ENCODE measurements at regions not wholly inside any gene's neighbourhood (a gene's known extent, or its start where the extent isn't known, plus 50 kb on each side); places are given as distances from the start of the nearest gene placed in this dataset.

- Histone ChIP-seq H3K4me1 (ENCODE audit: control insufficient read depth in 1 of 2, insufficient read depth in 1 of 2, low read depth in 1 of 2, low read length in 1 of 2) (peaks cover 0 to 3% of the 10 kb centered on the region in 2 experiments), H3K36me3 (no peaks in the 10 kb centered on the region), H3K9me3 (no peaks in the 10 kb centered on the region), H3K4me3 (ENCODE audit: low read depth in 1 of 2, low read length in 1 of 2) (no peak overlapping the region), H3K27me3 (no peaks in the 10 kb centered on the region), H3K27ac (no peak overlapping the region)
- no peak for TF ChIP-seq CTCF (IDR thresholded peaks at IDR 0.05)
Measured at GRCh38 chr3:30527186-30527585, 79.2 kb upstream of the TGFBR2 start.

GRCh38 chr3:30527720-30528119 is 78.7 kb upstream of the TGFBR2 start:
- no peak overlapping the region for H3K27ac ChIP-seq
- H3K9me3 ChIP-seq = no peaks in the 10 kb centered on the region
- H3K36me3 ChIP-seq = no peaks in the 10 kb centered on the region
- H3K4me3 ChIP-seq (ENCODE audit: low read depth in 1 of 2, low read length in 1 of 2) = no peak overlapping the region
- H3K4me1 ChIP-seq (ENCODE audit: control insufficient read depth in 1 of 2, insufficient read depth in 1 of 2, low read depth in 1 of 2, low read length in 1 of 2) = peaks cover 0 to 3% of the 10 kb centered on the region in 2 experiments
- H3K27me3 ChIP-seq = no peaks in the 10 kb centered on the region
- no peak for TF ChIP-seq CTCF (IDR thresholded peaks at IDR 0.05)

- TF ChIP-seq CTCF (IDR thresholded peaks at IDR 0.05) = no peak
- H3K4me1 ChIP-seq (ENCODE audit: control insufficient read depth in 1 of 2, insufficient read depth in 1 of 2, low read depth in 1 of 2, low read length in 1 of 2) = no peaks in the 10 kb centered on the region
- H3K4me3 ChIP-seq (ENCODE audit: low read depth in 1 of 2, low read length in 1 of 2) = no peak overlapping the region
- no peaks in the 10 kb centered on the region for H3K9me3 ChIP-seq
- no peak overlapping the region for H3K27ac ChIP-seq
- no peaks in the 10 kb centered on the region for H3K36me3 ChIP-seq
- H3K27me3 ChIP-seq = no peaks in the 10 kb centered on the region
Measured at GRCh38 chr3:30530084-30530483, 76.3 kb upstream of the TGFBR2 start.

GRCh38 chr3:30531017-30531570 is 75.3 kb upstream of the TGFBR2 start:
- Histone ChIP-seq H3K9me3 (no peaks in the 10 kb centered on the region), H3K36me3 (no peaks in the 10 kb centered on the region), H3K4me3 (ENCODE audit: low read depth in 1 of 2, low read length in 1 of 2) (no peak overlapping the region), H3K27me3 (no peaks in the 10 kb centered on the region), H3K4me1 (ENCODE audit: control insufficient read depth in 1 of 2, insufficient read depth in 1 of 2, low read depth in 1 of 2, low read length in 1 of 2) (no peaks in the 10 kb centered on the region), H3K27ac (no peak overlapping the region)
- TF ChIP-seq CTCF (IDR thresholded peaks at IDR 0.05) = no peak

GRCh38 chr3:30535525-30535924 is 70.9 kb upstream of the TGFBR2 start:
- Histone ChIP-seq H3K4me1 (ENCODE audit: control insufficient read depth in 1 of 2, insufficient read depth in 1 of 2, low read depth in 1 of 2, low read length in 1 of 2) (no peaks in the 10 kb centered on the region), H3K36me3 (no peaks in the 10 kb centered on the region), H3K27me3 (no peaks in the 10 kb centered on the region), H3K4me3 (ENCODE audit: low read depth in 1 of 2, low read length in 1 of 2) (no peak overlapping the region), H3K27ac (no peak overlapping the region), H3K9me3 (no peaks in the 10 kb centered on the region)
- no peak for TF ChIP-seq CTCF (IDR thresholded peaks at IDR 0.05)

GRCh38 chr3:30538791-30539190 is 67.6 kb upstream of the TGFBR2 start:
- Histone ChIP-seq H3K4me1 (ENCODE audit: control insufficient read depth in 1 of 2, insufficient read depth in 1 of 2, low read depth in 1 of 2, low read length in 1 of 2) (no peaks in the 10 kb centered on the region), H3K36me3 (no peaks in the 10 kb centered on the region), H3K4me3 (ENCODE audit: low read depth in 1 of 2, low read length in 1 of 2) (no peak overlapping the region), H3K9me3 (no peaks in the 10 kb centered on the region), H3K27me3 (no peaks in the 10 kb centered on the region), H3K27ac (no peak overlapping the region)
- no peak for TF ChIP-seq CTCF (IDR thresholded peaks at IDR 0.05)
